ENCODE measurements at regions not wholly inside any gene's neighbourhood (a gene's known extent, or its start where the extent isn't known, plus 50 kb on each side); places are given as distances from the start of the nearest gene placed in this dataset.

GRCh38 chr18:38706373-38706772 lies 1140.8 kb upstream of the CELF4 start:
- TF ChIP-seq POLR2A (IDR thresholded peaks at IDR 0.05), result no peak
- no peak for TF ChIP-seq CTCF (IDR thresholded peaks at IDR 0.05)

GRCh38 chr18:38698088-38698487 lies 1132.5 kb upstream of the CELF4 start:
- no peak overlapping the region for H3K27ac ChIP-seq
- H3K4me3 ChIP-seq, result no peak overlapping the region
- TF ChIP-seq POLR2A (IDR thresholded peaks at IDR 0.05), result no peak
- TF ChIP-seq CTCF (IDR thresholded peaks at IDR 0.05), result no peak
- H3K9me3 ChIP-seq, result no peaks in the 10 kb centered on the region
- no peaks in the 10 kb centered on the region for H3K4me1 ChIP-seq
- no peaks in the 10 kb centered on the region for H3K27me3 ChIP-seq
- H3K36me3 ChIP-seq, result no peaks in the 10 kb centered on the region
- DNase-seq, result no peak

More at GRCh38 chr18:38706373-38706772, 1140.8 kb upstream of the CELF4 start:
- Histone ChIP-seq H3K27ac (no peak overlapping the region), H3K4me3 (no peak overlapping the region), H3K9me3 (no peaks in the 10 kb centered on the region), H3K27me3 (no peaks in the 10 kb centered on the region), H3K4me1 (no peaks in the 10 kb centered on the region), H3K36me3 (no peaks in the 10 kb centered on the region)
- DNase-seq, result no peak

- TF ChIP-seq POLR2A (IDR thresholded peaks at IDR 0.05) (no peak), CTCF (IDR thresholded peaks at IDR 0.05) (no peak)
- H3K27me3 ChIP-seq, result no peaks in the 10 kb centered on the region
Observed at GRCh38 chr18:38695559-38696280, 1130.1 kb upstream of the CELF4 start.

GRCh38 chr18:38693104-38693503 lies 1127.5 kb upstream of the CELF4 start:
- TF ChIP-seq POLR2A (IDR thresholded peaks at IDR 0.05), result no peak
- no peak for TF ChIP-seq CTCF (IDR thresholded peaks at IDR 0.05)
- DNase-seq, result no peak

More at GRCh38 chr18:38695559-38696280, 1130.1 kb upstream of the CELF4 start:
- Histone ChIP-seq H3K4me3 (no peak overlapping the region), H3K4me1 (no peaks in the 10 kb centered on the region), H3K27ac (no peak overlapping the region), H3K9me3 (no peaks in the 10 kb centered on the region), H3K36me3 (no peaks in the 10 kb centered on the region)
- no peak for DNase-seq

GRCh38 chr18:38690626-38691025 lies 1125.0 kb upstream of the CELF4 start:
- Histone ChIP-seq H3K36me3 (no peaks in the 10 kb centered on the region), H3K4me3 (no peak overlapping the region), H3K27ac (no peak overlapping the region), H3K9me3 (no peaks in the 10 kb centered on the region), H3K27me3 (no peaks in the 10 kb centered on the region), H3K4me1 (no peaks in the 10 kb centered on the region)
- TF ChIP-seq CTCF (IDR thresholded peaks at IDR 0.05), result no peak
- TF ChIP-seq POLR2A (IDR thresholded peaks at IDR 0.05), result no peak
- DNase-seq, result no peak

More at GRCh38 chr18:38693104-38693503, 1127.5 kb upstream of the CELF4 start:
- no peaks in the 10 kb centered on the region for H3K27me3 ChIP-seq
- no peaks in the 10 kb centered on the region for H3K4me1 ChIP-seq
- no peaks in the 10 kb centered on the region for H3K36me3 ChIP-seq
- no peaks in the 10 kb centered on the region for H3K9me3 ChIP-seq
- no peak overlapping the region for H3K4me3 ChIP-seq
- H3K27ac ChIP-seq, result no peak overlapping the region

All from Peyer's patch (tissue), 4 donors.